NK-92 treated with Interleukin-12 subunit alpha and Interleukin-12 subunit beta, amount 100 ng/mL, for 24 hours (cell line): ENCODE measurements at regions not wholly inside any gene's neighbourhood (a gene's known extent, or its start where the extent isn't known, plus 50 kb on each side); places are given as distances from the start of the nearest gene placed in this dataset.
"Not testable (repeated sequence)": the region's sequence is repeated elsewhere in the genome, so short reads cannot be mapped to it uniquely, and the experiment has no call there.

Experiments used
- DNase-seq: peaks from one replicate; lab custom pipeline; 2025; lab: John Stamatoyannopoulos, UW

GRCh38 chr14:83091991-83092956 is 1558.6 kb upstream of the SEL1L start:
- DNase-seq = not testable (repeated sequence)

GRCh38 chr14:83096092-83096491 is 1562.4 kb upstream of the SEL1L start:
- DNase-seq = no peak

GRCh38 chr14:83101846-83102245 is 1568.2 kb upstream of the SEL1L start:
- no peak for DNase-seq

- no peak for DNase-seq
Observed at GRCh38 chr14:83118029-83118428, 1584.4 kb upstream of the SEL1L start.

GRCh38 chr14:83120187-83120586 is 1586.5 kb upstream of the SEL1L start:
- no peak for DNase-seq

- DNase-seq = no peak
Observed at GRCh38 chr14:83126076-83126475, 1592.4 kb upstream of the SEL1L start.

- no peak for DNase-seq
Observed at GRCh38 chr14:83128783-83129182, 1595.1 kb upstream of the SEL1L start.

GRCh38 chr14:83129496-83129895 is 1595.8 kb upstream of the SEL1L start:
- DNase-seq = no peak

- no peak for DNase-seq
Observed at GRCh38 chr14:83133981-83134645, 1600.5 kb upstream of the SEL1L start.

- no peak for DNase-seq
Observed at GRCh38 chr14:83140756-83141155, 1607.1 kb upstream of the SEL1L start.

- DNase-seq = no peak
Observed at GRCh38 chr14:83147006-83147405, 1613.4 kb upstream of the SEL1L start.

- DNase-seq = no peak
Observed at GRCh38 chr14:83151571-83151970, 1617.9 kb upstream of the SEL1L start.

GRCh38 chr14:83153081-83153480 is 1619.4 kb upstream of the SEL1L start:
- DNase-seq = no peak

GRCh38 chr14:83162361-83162929 is 1628.8 kb upstream of the SEL1L start:
- DNase-seq = no peak

GRCh38 chr14:83163016-83163415 is 1629.4 kb upstream of the SEL1L start:
- DNase-seq = no peak

GRCh38 chr14:83164016-83164415 is 1630.4 kb upstream of the SEL1L start:
- no peak for DNase-seq

- no peak for DNase-seq
Observed at GRCh38 chr14:83164591-83164990, 1630.9 kb upstream of the SEL1L start.

- DNase-seq = no peak
Observed at GRCh38 chr14:83170165-83170564, 1636.5 kb upstream of the SEL1L start.

GRCh38 chr14:83171761-83172160 is 1638.1 kb upstream of the SEL1L start:
- DNase-seq = no peak

GRCh38 chr14:83172363-83172762 is 1638.7 kb upstream of the SEL1L start:
- no peak for DNase-seq

- no peak for DNase-seq
Observed at GRCh38 chr14:83173687-83174086, 1640.0 kb upstream of the SEL1L start.

GRCh38 chr14:83184531-83184930 is 1650.9 kb upstream of the SEL1L start:
- DNase-seq = no peak

- not testable (repeated sequence) for DNase-seq
Observed at GRCh38 chr14:83188311-83188710, 1654.7 kb upstream of the SEL1L start.
